Femur (tissue), 1 donor: ENCODE measurements at regions not wholly inside any gene's neighbourhood (a gene's known extent, or its start where the extent isn't known, plus 50 kb on each side); places are given as distances from the start of the nearest gene placed in this dataset.
"Not testable (repeated sequence)": the region's sequence is repeated elsewhere in the genome, so short reads cannot be mapped to it uniquely, and the experiment has no call there.

ENCODE experiments used
- DNase-seq: peaks from one replicate; pipeline ENCODE4 v3.0.0-alpha.2; 2017

- DNase-seq: no peak
Observed at GRCh38 chr1:115450501-115451040, 112.5 kb upstream of the NGF start.

DNA sequence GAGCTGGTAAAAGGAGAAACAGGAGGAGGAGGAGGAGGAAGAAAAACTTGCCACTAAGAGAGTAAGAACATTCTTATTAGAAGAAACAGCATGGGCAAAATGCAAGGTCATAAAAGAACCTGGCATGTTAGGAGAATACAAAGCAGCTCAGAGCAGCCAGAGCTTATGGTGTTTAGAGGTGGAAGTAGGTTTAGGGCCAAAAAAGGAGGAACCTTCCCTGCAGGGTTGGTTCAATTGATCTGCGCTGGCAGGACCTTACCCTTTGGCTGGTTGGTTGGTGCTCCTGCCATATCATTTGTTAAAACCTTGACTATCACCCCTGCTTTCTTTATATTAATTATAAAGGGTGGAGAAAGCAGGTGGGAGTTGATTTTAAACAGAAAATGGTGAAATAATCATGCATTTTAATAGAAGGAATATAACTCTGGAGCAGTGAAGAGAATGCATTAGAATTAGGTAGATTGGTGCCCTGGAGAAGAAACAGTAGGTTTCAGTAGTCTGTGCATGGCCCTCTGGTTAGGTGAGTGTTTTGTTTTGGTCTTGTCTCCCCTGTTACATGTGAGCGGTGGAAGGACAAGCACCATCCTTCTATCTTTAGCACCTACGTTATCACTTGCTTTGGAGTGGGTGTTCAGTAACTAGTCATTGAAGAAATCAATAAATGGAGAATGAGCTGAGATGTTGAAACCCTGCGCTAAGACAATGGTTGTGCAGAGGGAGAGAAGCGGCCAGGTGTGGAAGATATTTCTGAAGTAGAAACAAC lies 110.4 kb upstream of the NGF start:
- no peak for DNase-seq

GRCh38 chr1:115447672-115448071 lies 109.6 kb upstream of the NGF start:
- DNase-seq: no peak

GRCh38 chr1:115445090-115445489 lies 107.0 kb upstream of the NGF start:
- no peak for DNase-seq

DNA sequence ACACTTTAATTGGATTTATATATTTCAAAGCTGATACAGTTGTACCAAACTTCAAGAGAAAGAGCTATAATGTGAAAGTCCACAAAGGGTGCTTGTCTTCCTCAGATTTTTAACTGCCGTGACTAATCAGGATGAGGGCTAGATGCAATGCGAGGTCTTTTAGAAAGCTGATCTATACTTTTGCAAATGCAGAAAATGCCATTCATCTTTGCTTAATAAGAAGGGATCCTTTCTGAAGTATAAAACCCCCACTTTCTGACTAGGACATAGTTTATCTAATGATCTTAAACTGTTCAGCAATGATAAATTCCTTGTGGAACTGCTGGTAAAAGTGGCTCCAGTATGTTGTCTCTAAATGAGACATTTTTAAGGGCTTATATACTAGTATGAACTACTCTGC lies 102.7 kb upstream of the NGF start:
- no peak for DNase-seq

DNA sequence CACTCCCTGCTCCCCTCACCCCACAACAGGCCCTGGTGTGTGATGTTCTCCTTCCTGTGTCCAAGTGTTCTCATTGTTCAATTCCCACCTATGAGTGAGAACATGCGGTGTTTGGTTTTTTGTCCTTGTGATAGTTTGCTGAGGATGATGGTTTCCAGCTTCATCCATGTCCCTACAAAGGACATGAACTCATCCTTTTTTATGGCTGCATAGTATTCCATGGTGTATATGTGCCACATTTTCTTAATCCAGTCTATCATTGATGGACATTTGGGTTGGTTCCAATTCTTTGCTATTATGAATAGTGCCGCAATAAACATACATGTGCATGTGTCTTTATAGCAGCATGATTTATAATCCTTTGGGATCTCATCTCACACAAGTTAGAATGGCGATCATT lies 101.5 kb upstream of the NGF start:
- not testable (repeated sequence) for DNase-seq

GRCh38 chr1:115437196-115437595 lies 99.1 kb upstream of the NGF start:
- DNase-seq: no peak

DNA sequence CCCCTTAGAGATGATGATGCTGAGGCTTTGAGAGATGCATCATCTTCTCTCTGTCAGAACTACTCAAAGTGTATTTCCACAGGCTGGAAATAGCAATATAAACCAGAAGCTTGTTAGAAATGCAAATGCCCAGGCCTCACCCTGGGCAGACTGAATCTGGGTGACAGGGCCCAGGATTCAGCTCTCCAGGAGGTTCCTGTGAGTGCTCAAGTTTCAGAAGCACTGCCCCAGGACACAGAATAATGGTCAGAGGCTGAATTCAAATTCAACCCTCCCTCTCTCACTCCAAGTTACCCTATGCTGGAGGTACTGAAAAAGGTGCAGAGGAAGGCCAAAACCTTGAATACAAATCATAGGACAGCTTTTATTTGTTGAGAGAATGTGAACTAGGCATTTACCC lies 98.5 kb upstream of the NGF start:
- no peak for DNase-seq

DNA sequence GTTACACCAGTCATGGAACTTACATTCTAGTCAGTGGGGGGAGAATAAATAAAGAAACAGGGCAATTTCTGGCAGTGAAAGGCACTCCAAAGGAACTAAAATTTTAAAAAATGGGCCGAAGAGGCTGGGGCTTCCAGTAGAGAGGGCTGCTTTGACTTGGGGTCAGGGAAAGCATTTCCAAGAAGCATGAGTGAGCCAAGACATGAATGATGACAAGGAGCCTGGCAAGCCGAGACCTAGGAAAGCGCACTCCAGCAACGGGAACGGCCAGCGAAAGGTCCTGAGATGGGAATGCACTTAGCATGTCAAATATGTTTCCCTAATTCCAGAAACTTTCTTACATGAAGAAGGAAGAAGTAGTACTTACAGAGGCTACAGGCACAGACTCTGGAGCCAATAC lies 95.4 kb upstream of the NGF start:
- DNase-seq: no peak

GRCh38 chr1:115432061-115432460 lies 94.0 kb upstream of the NGF start:
- DNase-seq: no peak

- DNase-seq: no peak
Observed at GRCh38 chr1:115430441-115431158, 92.6 kb upstream of the NGF start.

GRCh38 chr1:115429884-115430283 lies 91.8 kb upstream of the NGF start:
- DNase-seq: no peak

GRCh38 chr1:115429241-115429640 lies 91.2 kb upstream of the NGF start:
- DNase-seq: no peak

- DNase-seq: no peak
Observed at GRCh38 chr1:115428676-115429075, 90.6 kb upstream of the NGF start.

GRCh38 chr1:115428256-115428655 lies 90.2 kb upstream of the NGF start:
- DNase-seq: no peak

DNA sequence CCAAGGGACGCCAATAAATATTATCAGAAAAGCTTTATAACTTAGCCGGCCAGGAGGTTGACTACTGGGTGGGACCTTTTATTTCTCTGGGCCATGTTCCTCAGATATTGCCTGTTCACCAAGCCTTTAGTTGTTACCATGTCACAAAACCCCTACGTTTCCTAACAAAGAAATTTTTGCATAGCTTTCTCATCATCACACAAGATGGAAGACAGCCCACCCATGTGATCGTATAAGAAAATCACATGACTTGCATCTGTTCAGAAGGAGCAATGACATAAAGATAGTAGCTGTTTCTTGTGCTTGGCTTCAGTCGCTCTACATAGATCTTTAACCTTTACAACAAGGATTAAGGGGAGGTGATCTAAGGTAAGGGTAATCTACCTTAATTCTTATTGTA lies 88.9 kb upstream of the NGF start:
- DNase-seq: no peak

GRCh38 chr1:115426231-115426771 lies 88.3 kb upstream of the NGF start:
- DNase-seq: peak; percentile 60

GRCh38 chr1:115425442-115425841 lies 87.4 kb upstream of the NGF start:
- DNase-seq: no peak

DNA sequence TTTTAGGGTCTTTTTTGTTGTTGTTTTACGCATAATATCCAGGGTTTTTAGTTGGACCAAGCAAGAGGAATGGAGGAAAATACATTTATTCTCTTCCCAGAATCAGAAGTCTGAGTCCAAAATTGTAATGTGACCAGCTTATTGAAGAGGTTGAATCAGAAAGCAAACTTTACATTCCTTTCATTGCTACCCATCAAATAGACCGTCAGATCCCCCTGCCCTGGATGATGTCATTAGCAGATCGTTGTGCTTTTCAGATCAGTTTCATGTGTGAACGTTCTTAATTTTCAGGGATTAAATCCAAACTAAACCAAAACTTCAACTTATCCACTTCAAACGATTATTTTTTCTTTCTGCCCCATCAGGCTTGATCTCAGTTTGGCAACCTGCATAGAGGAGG lies 85.7 kb upstream of the NGF start:
- DNase-seq: no peak

- no peak for DNase-seq
Observed at GRCh38 chr1:115419571-115419970, 81.5 kb upstream of the NGF start.

- no peak for DNase-seq
Observed at GRCh38 chr1:115413621-115414020, 75.6 kb upstream of the NGF start.

DNA sequence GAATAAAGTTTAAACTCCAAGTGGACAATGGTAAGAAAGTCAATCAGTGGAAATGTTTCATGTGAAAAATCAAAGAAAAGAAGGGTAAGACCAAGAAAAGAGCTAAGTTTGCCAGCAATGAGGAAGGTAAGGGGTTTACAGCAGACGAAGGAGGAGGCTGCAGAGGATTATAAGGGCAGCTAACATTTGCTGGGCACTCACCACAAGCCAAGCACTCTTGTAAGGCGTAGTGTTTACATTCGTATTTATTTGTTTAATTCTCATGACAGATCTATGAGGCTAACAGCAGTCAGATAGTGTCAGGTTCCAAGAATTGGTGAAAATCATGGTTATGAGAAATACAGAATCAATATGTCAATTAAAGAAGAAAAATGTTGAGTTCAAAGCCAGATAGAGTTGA lies 75.2 kb upstream of the NGF start:
- no peak for DNase-seq

DNA sequence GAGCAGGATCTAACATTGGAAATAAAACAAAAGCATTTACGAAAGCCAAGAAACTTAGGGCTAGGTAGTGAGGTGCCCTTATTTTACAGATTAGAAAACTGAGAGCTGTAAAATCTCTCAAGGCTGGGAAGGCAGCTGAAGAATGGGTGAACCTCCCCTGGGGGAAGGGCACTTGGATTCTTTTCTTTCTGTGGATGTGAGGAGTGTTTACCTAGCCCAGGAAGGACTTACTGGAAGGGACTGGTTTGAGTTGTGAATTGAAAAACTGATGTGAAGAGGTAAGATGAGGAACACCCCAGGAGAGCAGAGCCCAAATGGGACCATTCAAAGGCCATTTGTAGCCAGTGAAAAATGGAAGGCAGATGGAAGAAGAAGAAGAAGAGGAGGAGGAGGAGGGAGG lies 74.7 kb upstream of the NGF start:
- DNase-seq: no peak

DNA sequence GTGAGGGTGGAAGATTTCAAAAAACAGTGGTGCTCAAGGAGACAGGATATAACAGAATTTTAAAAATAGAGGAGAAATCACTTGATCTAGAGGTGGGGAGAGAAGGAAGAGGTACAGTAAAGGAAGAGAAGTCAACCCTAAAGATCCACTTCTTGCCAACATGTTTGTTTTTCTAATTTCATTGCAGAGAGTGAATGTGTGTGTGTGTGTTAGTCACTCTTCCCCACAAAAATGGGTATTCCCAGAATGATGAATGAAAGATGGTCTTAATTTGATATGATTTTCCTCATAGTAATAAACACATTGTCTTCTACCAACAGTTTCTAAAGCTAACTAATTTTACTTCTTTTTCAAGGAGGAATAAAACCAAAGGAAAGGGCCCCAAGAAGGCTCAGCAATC lies 74.2 kb upstream of the NGF start:
- DNase-seq: no peak
